Neural crest cell (in vitro differentiated cells): ENCODE measurements at regions not wholly inside any gene's neighbourhood (a gene's known extent, or its start where the extent isn't known, plus 50 kb on each side); places are given as distances from the start of the nearest gene placed in this dataset.

ENCODE experiments used
- DNase-seq: peaks from one replicate; pipeline ENCODE4 v3.0.0; 2021; ENCODE audit warnings: low read depth, mixed read lengths, low spot score
- H3K27ac Mint-ChIP-seq: one replicate; pipeline ENCODE4 v1.8.0; 2021; ENCODE audit warnings: mild to moderate bottlenecking, mixed read lengths; ENCODE audit not compliant: unreplicated experiment
- H3K27me3 Mint-ChIP-seq: 2 replicates; pipeline ENCODE4 v1.8.0; 2021; ENCODE audit warnings: low read depth, mild to moderate bottlenecking, mixed read lengths
- H3K36me3 Mint-ChIP-seq: 2 replicates; pipeline ENCODE4 v1.8.0; 2021; ENCODE audit warnings: low read depth, mild to moderate bottlenecking, mixed read lengths
- H3K4me1 Mint-ChIP-seq: 2 replicates; pipeline ENCODE4 v1.8.0; 2021; ENCODE audit warnings: mixed read lengths
- H3K4me3 Mint-ChIP-seq: one replicate; pipeline ENCODE4 v1.8.0; 2021; ENCODE audit warnings: mild to moderate bottlenecking, mixed read lengths
- H3K9me3 Mint-ChIP-seq: 2 replicates; pipeline ENCODE4 v1.8.0; 2021; ENCODE audit warnings: mixed read lengths
- TF ChIP-seq, protein P1 (sequence below): fragments of 200-600 bp; sonication (generic); conservative IDR thresholded peaks from 2 replicates; pipeline ENCODE4 v1.5.0; 2021; ENCODE audit warnings: antibody characterized with exemption, mild to moderate bottlenecking

GRCh38 chr6:21371676-21372171 lies 221.8 kb upstream of the SOX4 start:
- no peaks in the 10 kb centered on the region for H3K27me3 Mint-ChIP-seq
- no peak for DNase-seq
- H3K27ac Mint-ChIP-seq: peak overlapping the region; percentile 66
- TF ChIP-seq, protein P1, sequence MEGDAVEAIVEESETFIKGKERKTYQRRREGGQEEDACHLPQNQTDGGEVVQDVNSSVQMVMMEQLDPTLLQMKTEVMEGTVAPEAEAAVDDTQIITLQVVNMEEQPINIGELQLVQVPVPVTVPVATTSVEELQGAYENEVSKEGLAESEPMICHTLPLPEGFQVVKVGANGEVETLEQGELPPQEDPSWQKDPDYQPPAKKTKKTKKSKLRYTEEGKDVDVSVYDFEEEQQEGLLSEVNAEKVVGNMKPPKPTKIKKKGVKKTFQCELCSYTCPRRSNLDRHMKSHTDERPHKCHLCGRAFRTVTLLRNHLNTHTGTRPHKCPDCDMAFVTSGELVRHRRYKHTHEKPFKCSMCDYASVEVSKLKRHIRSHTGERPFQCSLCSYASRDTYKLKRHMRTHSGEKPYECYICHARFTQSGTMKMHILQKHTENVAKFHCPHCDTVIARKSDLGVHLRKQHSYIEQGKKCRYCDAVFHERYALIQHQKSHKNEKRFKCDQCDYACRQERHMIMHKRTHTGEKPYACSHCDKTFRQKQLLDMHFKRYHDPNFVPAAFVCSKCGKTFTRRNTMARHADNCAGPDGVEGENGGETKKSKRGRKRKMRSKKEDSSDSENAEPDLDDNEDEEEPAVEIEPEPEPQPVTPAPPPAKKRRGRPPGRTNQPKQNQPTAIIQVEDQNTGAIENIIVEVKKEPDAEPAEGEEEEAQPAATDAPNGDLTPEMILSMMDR: no peak
- no peaks in the 10 kb centered on the region for H3K9me3 Mint-ChIP-seq
- no peak overlapping the region for H3K4me3 Mint-ChIP-seq
- H3K36me3 Mint-ChIP-seq: no peaks in the 10 kb centered on the region
- H3K4me1 Mint-ChIP-seq: peaks cover 38% of the 10 kb centered on the region

DNA sequence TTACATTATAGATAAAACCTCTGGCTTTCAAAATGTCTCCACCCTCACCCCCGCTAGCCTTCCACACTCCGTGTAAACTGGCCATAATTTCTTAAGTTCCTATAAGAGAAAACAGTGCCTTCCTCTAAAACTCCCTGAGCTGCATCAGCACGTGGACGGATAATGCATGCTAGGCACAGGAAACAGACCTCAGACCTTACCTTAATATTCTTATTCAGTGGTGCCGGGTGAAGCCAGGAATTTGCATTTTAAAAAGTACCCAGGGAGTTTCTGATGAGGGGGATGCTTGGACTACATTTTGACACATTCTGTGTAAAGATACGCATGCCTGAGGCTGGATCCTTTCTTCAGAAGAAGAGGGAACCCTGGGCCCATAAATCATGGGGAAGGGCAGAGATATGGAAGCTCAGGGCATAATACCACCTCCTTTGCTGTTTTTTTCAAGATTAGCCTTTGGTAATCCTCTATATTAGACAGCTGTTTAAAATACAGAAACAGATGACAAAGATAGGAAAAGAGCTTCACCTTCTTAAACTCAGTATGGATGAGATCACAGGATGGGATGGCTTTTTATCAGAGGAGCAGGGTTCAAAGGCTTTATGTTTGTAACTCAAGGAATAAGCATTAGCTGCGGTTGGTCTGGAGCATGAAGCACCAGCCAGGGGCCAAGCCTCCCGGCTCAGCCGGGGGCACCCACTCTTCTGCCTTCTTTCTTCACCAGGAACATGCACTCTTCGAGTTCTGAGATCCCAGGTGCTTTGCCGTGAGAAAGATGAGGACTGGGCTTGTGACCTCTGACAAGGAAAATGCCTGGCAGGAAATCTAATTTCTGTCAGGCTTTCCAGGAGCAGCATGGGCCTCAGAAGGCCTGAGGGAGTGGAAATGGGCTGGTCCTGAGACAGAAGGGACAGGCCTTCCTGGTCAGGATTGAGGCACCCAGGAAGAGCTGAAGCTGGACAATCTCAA lies 218.1 kb upstream of the SOX4 start:
- Mint-ChIP-seq H3K36me3 (no peaks in the 10 kb centered on the region), H3K4me3 (no peak overlapping the region), H3K4me1 (peaks cover 31% of the 10 kb centered on the region), H3K9me3 (no peaks in the 10 kb centered on the region), H3K27me3 (no peaks in the 10 kb centered on the region), H3K27ac (no peak overlapping the region)
- TF ChIP-seq, protein P1: no peak
- no peak for DNase-seq

- no peaks in the 10 kb centered on the region for H3K36me3 Mint-ChIP-seq
- H3K4me3 Mint-ChIP-seq: no peak overlapping the region
- peaks cover 14% of the 10 kb centered on the region for H3K4me1 Mint-ChIP-seq
- DNase-seq: no peak
- TF ChIP-seq, protein P1: no peak
- H3K27me3 Mint-ChIP-seq: no peaks in the 10 kb centered on the region
- no peaks in the 10 kb centered on the region for H3K9me3 Mint-ChIP-seq
- no peak overlapping the region for H3K27ac Mint-ChIP-seq
Measured at GRCh38 chr6:21377356-21377755, 216.2 kb upstream of the SOX4 start.

- Mint-ChIP-seq H3K4me1 (peaks cover 27% of the 10 kb centered on the region), H3K9me3 (peaks cover 6% of the 10 kb centered on the region), H3K27ac (no peak overlapping the region), H3K4me3 (no peak overlapping the region), H3K36me3 (no peaks in the 10 kb centered on the region), H3K27me3 (no peaks in the 10 kb centered on the region)
- TF ChIP-seq, protein P1: no peak
- no peak for DNase-seq
Measured at GRCh38 chr6:21381331-21381963, 212.1 kb upstream of the SOX4 start.

DNA sequence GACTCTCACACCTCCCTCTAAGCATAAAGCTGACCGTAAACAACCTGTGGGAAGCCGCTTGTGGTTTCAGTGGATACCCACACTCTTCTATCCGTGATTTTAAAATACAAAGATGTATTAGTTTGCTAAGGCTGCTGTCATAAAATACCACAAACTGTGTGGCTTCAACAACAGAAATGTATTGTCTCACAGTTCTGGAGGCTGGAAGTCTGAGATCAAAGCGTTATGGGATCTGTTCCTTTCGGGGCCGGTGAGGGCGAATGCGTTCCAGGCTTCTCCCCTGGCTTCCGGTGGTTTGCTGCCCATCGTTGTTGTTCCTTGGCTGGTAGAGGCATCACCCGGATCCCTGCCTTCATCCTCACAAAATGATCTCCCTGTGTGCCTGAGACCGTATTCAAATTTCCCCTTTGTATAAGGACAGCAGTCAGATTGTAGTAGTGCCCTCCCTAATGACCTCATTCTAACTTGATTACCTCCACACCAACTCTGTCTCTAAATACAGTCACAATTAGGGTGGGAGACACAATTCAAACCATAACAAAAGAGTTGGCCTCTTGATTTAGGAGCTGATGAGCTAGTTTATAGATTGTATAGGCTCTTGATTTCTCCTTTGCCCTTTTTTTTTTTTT lies 210.6 kb upstream of the SOX4 start:
- peak overlapping the region; percentile 57 for H3K27ac Mint-ChIP-seq
- peaks cover 6% of the 10 kb centered on the region for H3K9me3 Mint-ChIP-seq
- no peak for DNase-seq
- no peaks in the 10 kb centered on the region for H3K36me3 Mint-ChIP-seq
- H3K27me3 Mint-ChIP-seq: no peaks in the 10 kb centered on the region
- H3K4me3 Mint-ChIP-seq: peak overlapping the region; percentile 31
- H3K4me1 Mint-ChIP-seq: peaks cover 33% of the 10 kb centered on the region
- TF ChIP-seq, protein P1: no peak
